ENCODE measurements at regions not wholly inside any gene's neighbourhood (a gene's known extent, or its start where the extent isn't known, plus 50 kb on each side); places are given as distances from the start of the nearest gene placed in this dataset.
"Not testable (repeated sequence)": the region's sequence is repeated elsewhere in the genome, so short reads cannot be mapped to it uniquely, and the experiment has no call there.

DNA sequence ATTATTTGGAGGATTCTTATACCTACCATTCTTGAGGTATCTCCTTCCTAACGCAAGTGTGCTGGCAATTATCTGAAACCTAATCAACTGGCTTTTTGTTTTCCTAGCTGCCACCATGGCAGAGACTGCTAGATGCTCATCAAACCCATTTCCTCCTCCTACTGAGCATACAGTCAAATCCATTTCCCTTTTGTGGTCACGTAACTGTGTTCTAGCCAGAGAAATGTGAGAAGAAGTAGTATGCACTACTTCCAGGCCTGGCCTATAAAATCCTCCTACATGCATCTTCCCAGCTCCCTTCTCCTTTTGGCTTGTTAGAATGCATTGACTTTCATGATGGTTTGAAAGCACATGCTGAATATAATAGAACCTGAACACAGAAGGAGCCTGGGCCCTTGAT lies 494.1 kb upstream of the MEIS1 start:
- DNase-seq: no peak

DNA sequence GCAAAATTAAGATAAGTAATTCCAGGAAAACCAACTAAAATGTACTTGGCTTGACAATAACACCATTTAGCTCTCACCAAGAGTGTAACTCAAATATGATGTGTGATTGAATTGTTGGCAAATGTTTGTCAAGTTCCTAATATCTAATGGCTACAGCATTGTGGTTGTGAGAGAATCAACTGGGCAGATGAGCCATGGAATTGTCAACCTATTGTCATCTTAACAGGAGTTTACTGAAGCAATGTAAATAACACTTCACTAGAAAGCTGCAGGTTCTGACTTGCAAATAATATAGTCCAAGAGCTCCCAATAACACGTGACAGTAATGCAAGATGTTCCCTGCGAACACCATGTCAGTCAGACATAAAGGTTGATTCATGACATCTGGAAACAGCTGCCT lies 495.2 kb upstream of the MEIS1 start:
- DNase-seq: peak; percentile 37

DNA sequence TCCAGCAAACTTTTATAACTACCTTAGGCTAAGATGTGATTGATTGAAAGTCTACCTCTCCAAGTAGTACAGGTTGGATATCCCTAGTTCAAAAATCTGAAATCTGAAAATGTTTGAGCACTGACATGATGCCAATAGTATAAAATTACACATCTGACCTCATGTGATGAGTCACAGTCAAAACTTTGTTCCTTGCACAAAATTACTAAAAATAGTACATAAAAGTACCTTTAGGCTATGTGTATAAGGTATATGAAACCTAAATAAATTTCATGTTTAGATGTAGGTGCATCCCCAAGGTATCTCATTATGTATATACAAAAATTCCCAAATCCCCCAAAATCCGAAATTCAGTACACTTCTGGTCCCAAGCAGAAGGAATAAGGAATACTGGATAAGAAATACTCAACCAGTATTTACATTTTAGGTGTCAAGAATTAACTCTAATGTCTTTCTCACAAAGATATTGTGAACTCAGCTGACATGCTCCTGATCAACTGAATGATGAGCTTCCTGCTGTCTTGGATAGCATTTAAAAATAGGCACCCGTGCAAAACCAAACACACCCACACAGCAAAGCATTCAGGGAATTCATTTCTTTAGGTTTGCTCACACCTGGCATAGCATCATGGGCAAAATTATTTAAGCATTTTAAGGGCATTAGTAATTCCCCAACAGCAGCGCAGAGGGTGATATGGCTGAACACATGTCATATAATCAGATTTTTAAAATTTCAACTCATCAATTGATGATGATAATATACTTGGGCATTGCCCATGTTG lies 497.4 kb upstream of the MEIS1 start:
- DNase-seq: no peak

DNA sequence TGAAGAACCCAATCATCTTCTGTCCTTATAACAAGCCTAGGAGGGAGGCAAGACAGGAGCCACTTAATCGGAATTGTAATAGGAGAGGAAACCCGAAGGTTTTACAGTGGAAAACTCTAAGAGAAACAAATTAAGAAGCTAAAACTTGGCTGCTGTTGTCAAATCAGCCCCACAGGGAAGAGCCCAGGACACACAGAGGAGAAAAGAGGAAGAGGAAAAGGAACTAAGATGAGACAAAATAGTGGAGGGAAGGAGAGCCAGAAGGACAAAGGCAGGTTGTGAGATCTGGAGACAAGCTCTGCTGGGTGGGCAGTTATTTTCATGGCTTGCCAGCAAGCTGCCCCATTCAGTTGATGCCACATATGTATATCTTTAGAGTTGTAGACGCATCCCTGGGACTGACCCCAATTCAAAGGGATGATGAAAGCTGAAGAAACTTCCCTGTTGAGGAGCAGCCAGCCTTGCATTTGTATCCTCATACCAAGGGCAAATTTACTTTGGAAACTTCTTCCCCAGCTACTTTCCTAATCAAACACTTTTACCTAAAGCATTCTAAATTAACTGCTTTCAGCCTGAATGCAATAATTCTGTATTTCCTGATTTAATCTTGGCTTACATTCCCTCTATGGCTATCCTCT lies 499.8 kb upstream of the MEIS1 start:
- no peak for DNase-seq

DNA sequence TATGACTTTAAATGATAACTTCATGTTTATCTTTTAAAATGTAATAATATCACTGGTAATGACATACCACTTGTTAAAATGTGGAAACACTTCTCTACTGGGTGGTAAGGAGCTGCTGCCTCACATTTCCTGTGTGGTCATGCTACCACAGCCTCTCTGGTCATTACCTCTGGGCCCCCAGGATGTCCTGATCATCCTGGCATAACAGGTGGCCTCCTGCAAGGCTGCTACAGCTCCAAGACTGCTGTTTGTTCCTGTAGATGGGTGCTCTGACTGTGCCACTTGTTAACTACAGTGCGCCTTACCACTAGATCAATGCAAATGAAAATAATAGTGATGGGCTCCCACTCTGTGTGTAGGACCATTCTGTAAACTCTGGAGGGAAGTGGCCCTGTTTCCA lies 500.2 kb upstream of the SPRED2 start:
- no peak for DNase-seq

DNA sequence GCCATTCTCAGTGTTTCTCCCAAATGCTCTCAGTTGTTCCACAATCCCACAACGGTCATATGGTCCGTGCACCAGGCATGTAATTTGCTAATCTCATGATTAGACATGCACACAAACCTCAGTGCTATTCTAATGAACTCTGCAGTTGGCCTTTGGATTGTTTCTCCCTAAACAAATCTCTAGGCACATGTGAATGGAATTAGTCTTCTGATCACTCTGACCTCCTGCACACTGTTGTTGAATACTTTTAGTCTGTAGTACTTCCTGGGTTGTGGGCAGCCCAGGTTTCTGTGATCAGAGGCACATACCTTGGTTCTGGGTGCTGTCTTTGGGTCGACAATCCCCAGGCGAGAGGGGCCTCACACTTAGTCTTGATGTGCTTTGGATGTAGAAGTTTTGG lies 498.7 kb upstream of the SPRED2 start:
- DNase-seq: no peak

DNA sequence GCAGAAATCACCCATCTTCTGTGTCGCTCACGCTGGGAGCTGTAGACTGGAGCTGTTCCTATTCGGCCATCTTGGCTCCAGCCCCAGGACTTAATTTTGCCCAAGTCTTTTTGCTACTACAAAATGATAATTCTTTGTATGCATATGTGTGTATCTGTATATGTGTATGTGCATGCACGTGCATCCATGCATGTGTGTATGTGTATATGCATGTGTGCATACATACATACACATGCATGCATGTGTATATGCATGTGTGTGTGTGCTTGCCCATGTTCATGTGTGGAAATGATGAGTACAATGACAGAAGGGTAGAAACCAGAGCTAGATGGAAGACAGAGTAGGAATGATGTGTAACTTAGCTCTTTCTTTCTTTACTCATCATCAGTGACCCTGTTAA lies 497.9 kb upstream of the SPRED2 start:
- no peak for DNase-seq

DNA sequence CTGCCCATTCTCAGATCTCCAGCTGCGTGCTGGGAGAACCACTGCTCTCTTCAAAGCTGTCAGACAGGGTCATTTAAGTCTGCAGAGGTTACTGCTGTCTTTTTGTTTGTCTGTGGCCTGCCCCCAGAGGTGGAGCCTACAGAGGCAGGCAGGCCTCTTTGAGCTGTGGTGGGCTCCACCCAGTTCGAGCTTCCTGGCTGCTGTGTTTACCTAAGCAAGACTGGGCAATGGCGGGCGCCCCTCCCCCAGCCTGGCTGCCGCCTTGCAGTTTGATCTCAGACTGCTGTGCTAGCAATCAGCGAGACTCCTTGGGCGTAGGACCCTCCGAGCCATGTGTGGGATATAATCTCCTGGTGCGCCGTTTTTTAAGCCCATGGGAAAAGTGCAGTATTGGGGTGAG lies 497.3 kb upstream of the SPRED2 start:
- DNase-seq: not testable (repeated sequence)

DNA sequence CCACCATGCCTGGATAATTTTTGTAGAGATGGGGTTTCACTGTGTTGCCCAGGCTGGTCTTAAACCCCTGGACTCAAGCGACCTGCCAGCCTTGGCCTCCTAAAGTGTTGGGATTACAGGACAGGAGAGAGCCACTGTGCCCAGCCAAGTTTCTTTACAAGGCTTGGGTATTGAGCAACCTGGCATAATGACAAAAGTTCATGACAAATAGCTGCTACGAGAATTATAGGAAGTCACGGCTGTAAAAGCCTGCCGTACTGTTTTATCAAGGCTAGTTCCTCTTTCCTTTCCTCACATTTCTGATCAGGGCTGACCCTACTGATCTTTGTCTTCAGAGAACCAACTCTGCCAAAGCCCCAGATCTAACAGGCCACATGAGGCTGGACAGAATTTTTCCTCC lies 490.4 kb upstream of the SPRED2 start:
- DNase-seq: no peak

DNA sequence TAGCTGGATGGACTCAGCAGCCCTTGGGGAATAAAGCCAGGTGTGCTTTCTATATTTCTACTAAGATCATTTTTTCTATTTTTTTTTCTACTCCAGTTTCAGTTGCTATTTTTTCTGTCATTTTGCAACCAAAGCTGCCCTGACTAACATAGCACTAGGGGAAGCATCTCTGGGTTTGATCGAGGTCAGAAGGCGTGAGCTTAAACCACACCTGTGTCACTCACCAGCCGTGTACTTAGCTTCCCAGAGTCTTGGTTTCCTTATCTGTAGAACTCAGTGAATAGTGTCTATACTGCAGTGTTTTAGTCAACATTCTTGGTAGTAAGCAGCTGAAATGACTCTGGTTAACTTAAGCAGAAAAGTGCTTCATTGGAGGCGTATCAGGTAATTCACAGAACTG lies 489.6 kb upstream of the SPRED2 start:
- no peak for DNase-seq

DNA sequence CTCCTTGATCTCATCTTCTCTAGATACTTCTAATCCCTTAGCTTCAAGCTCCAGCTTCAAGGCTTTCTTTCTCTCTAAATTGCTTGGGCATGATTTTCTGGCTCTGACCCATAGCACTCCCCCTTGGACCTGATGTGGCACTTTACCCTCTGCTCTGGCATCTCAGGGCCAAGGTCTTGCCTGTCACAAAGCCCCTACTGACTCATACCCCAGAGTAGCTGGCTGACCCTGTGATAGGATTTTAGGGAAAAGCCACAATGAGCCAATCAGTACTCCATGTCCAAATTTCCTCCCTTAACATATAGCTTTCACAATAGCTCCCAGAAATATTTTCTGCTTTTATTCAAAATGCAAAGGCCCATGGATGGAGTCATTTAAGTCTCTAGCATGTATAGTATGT lies 488.7 kb upstream of the SPRED2 start:
- no peak for DNase-seq

DNA sequence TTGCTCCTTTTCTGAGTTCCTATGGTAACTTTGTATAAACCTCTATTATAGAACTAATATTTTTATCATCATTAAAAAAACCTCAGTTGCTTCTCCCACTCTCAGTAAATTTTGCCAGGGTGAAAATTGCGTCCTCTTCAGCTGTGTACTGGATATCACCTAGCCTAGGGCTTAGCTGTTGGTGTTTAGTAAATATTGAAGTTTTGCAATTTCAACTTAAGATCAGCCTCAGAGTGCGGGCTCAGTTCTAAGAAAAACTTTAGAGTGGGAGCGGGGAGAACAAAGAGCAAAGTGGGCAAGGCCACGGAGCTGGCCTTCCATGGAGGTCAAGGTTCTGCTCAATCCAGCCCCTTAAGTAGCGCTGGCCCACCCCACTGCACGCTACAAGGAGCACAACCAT lies 488.3 kb upstream of the SPRED2 start:
- no peak for DNase-seq

DNA sequence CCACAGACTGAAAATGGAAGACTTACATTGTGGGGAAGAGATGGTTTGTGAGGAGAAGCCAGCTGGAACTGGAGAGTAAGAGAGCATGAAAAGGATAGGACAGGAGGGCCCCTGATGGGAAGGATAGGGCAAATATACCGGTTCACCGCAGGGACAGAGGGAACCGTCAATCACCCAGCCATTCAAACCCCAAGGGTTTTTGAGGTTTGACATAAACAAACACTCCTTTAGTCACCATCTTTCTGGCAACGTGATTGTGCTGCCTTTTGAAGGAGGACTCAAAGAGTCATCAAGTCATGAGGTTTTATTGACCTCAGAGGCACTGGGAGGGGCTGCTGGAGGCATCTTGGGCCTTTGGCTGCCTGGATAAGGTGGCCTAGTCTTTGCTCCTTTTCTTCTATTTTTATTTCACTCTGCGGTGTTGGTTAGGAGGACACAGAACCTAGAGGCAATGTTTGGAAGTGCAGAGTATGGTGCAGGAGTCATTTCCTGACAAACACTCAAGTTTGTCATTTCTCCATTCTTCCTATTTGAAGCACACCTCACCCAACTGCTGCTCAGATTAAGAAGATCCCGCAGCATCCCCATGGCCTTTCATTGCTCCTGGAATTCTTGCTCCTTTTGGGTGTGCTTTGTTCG lies 487.3 kb upstream of the SPRED2 start:
- no peak for DNase-seq

DNA sequence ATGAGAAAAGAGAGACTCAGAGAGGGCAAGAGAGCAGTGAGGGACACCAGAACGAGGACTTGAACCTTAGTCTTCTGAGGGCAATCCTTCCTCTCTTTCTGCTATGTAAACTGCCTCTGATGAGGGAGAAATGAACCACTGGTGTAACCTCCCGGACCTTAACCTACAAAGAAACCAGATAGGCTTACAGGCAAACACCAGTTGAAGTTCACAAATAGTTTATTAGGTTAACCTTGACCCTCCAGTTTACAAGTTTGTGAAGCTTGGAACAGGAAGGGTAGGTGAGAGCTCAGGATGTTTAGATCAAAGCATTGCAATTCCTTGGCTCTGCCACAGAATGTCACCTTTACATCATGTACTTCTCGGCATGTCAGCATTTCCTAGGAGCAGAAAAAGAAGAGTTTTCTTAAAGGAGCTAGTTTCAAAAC lies 486.4 kb upstream of the SPRED2 start:
- DNase-seq: no peak

DNA sequence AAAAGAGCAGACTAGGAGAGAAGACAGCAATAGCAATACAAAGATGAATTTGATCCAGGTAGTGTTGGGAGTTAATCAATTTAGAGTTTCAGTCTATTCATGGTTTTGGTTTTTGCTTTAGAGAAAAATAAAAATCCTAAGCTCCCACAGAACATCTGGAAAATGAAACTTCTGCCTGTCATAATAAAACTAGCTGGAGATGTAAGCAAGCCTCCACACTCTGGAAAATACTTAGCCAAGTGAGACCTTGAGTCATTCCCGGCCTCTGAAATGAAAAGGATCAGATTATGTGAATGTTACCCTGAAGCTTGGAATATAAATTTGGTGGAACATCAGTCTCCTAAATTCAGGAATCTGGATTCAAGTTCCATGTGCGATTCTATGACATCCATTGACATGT lies 485.6 kb upstream of the SPRED2 start:
- no peak for DNase-seq

DNA sequence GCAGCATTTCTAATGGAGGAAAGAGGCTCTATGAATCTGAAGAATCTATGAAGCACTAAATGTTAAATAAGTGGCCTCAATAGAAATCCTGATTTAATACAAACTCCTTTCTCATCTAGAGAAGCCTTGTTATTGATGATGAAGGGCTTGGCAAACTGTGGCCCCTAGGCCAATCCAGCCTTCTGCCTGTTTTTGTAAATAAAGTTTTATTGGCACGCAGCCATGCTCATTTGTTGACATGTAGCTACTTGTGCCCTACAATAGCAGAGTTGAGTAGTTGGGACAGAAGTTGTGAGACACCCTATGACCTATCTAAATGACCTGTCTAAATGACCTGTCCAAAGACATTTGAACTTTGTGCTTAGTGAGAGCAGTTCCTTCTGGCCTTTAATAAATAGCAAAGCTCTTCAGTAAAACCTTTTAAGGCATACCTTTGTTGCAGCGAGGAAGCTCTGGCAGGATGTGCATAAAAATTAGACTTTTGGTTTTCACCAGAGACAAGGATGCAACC lies 484.4 kb upstream of the SPRED2 start:
- DNase-seq: no peak

DNA sequence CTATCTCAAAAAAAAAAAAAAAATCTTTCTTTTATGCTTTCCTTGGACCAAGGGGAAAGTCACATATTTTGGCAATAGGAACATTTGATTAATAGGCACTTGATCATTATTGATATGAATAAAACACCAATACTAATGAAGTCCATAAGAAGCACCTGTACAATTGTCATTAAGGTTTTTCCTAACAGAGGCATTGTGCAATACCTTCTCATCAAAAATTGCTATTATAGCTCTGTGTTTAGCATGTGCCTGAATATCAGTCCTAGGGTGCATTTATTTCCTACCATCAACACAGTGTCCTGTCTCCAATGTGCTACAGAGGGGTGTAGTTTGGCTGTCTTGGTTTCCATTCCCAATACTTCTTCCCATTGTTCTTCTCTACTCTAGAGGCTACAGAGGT lies 483.8 kb upstream of the SPRED2 start:
- no peak for DNase-seq

DNA sequence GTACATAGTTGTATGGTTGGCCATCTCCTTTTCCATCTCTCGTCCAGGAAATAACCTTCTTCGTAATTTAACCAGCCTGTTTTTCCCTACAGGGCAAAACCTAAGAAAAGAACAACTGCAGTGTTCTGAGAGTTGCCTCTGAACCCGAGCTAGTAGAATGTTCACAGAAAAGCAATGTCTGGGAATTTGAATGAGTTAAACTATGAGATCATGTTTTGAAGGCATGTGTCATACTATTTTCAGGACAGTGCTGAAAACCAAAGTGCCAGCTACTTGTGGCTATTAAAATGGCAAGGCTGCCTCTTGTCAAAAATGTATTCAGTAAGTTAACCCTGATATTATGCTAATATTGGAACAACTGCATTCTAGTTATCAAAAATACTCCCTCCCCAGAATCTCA lies 482.9 kb upstream of the SPRED2 start:
- DNase-seq: no peak

DNA sequence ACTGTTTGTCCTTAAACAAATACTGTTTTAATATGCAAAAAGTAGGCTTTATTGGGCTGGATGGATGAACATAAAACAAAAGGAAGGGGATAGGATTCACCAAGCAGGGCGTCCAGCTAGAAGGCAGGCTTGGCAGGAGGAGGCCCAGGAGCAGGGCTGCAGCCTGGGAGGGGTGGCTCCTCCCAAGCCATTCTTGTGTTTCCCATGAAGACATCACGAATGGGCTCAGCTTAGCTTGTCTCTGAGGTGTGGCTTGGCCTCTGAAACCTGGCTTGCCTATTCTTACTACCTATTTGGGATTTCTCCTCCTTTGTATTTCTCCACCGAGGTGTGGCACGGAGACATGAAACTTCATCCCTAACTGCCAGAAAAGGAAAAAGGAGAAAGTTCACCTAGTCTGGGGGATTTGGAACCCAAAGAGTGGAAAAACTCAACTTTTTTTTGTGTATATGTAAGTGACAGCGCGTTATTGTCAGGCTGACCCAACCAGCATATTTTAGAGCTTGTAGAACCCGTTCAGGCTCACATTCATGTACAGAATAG lies 481.9 kb upstream of the SPRED2 start:
- DNase-seq: no peak

DNA sequence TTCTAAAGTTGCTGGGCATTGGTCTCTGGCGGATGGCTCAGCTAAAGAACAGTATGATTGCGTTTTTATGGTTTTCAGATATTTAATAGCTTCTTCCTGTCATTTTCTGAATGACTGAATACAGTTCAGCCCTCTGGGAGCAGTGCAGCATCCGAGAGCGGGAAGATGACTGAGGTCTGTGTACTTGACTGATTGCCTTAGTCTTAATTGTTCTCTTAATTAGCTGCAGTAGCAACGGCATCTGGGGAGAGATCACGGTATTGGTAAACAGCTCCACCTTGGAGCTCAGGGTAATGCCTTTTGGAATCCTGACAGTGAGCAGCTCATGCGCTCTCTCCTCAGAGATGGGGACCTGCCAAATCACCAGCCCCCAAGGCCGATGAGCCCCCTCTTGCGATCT lies 481.4 kb upstream of the SPRED2 start:
- no peak for DNase-seq

DNA sequence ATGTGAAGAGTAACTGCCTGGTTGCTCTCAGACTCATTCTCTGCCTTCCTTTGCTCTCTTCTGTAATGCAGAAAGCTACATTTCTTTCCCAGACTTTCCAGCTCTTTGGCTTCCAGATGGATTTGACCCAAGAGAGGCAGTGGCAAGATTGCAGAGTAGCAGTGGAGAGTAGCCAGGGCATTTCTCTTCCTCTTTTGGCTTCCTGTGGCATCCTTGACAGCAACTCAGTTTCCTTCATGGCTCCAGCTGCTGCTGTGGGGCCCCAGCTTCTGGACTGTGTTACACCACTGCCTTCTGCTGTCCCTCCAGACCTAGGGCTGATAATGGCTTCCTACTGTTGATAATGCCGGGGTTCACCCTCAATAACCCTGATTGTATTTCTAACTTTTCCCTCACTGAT lies 469.4 kb upstream of the SPRED2 start:
- no peak for DNase-seq

DNA sequence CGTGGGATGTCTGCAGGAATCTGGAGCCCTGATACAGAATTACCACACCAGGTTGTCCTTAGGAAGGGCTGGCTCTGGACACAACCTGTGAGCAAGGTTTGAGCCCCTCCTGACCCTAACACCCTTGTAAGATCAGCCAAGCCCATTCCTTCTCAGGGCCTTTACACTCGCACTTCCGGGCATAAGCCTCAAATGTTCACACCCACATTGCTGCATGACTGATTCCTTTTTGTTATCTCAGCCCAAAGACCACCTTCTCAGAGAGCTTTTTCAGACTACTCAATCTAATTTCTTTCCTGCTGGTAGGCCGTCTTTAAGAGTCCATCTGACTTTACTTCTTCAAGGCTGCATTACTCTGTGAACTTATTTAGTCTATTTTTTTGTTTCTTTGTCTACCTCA lies 464.0 kb upstream of the SPRED2 start:
- DNase-seq: no peak

DNA sequence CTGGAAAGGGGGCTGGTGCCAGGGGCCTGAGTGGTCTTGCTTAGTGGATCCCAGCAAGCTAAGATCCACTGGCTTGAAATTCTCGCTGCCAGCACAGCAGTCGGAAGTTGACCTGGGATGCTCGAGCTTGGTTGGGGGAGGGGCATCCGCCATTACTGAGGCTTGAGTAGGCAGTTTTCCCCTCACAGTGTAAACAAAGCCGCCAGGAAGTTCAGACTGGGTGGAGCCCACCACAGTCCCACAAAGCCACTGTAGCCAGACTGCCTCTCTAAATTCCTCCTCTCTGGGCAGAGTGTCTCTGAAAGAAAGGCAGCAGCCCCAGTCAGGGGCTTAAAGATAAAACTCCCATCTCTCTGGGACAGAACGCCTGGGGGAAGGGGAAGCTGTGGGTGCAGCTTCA lies 457.7 kb upstream of the SPRED2 start:
- DNase-seq: not testable (repeated sequence)

DNA sequence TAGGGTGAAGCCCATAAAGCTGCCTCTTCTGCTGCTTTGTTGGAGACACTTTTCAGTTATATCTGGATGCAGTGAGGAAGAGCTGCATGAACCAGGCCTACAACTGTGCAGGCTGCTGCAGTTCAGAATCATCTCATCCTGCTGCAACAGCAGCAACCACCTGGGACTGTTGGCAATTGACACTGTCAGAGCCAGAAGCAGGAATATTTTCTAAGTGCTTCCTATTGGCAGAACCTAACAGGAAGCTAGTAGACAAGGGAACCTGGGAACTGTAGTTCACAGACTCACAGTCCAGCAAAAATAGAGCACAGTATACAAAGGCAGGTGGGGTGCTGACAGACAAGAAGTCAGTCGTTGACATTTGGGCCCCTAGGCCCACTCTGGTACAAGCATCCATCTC lies 452.9 kb upstream of the SPRED2 start:
- DNase-seq: no peak

Data from SHP77 treated with DMSO at 0.1 percent for 48 hours (cell line).